ENCODE measurements at regions not wholly inside any gene's neighbourhood (a gene's known extent, or its start where the extent isn't known, plus 50 kb on each side); places are given as distances from the start of the nearest gene placed in this dataset.
A peak's percentile ranks its signal among the peaks of the same experiment; 100 is the strongest.
"Not testable (repeated sequence)": the region's sequence is repeated elsewhere in the genome, so short reads cannot be mapped to it uniquely, and the experiment has no call there.

- Histone ChIP-seq H3K9me3 (no peaks in the 10 kb centered on the region), H4K20me1 (no peaks in the 10 kb centered on the region), H3K27me3 (no peaks in the 10 kb centered on the region), H3K4me2 (no peak overlapping the region), H3K4me1 (0 out of 2 replicates have a peak, but pooled peaks cover under 1% of the 10 kb centered on the region), H3K9ac (no peak overlapping the region), H3K27ac (no peak overlapping the region), H3K36me3 (no peaks in the 10 kb centered on the region), H3K4me3 (no peak overlapping the region)
- TF ChIP-seq Cebpa-rat (IDR thresholded peaks at IDR 0.05), result no peak
Observed at GRCh38 chr2:95707837-95708236, 116.0 kb downstream of the TRIM43 start.

GRCh38 chr2:95709831-95710230 lies 118.0 kb downstream of the TRIM43 start:
- Histone ChIP-seq H3K4me3 (no peak overlapping the region), H3K4me1 (peaks cover 14% of the 10 kb centered on the region), H3K4me2 (no peak overlapping the region), H3K27me3 (no peaks in the 10 kb centered on the region), H4K20me1 (no peaks in the 10 kb centered on the region), H3K9ac (no peak overlapping the region), H3K9me3 (no peaks in the 10 kb centered on the region), H3K36me3 (no peaks in the 10 kb centered on the region), H3K27ac (no peak overlapping the region)
- no peak for TF ChIP-seq Cebpa-rat (IDR thresholded peaks at IDR 0.05)

GRCh38 chr2:95713470-95714177 lies 121.8 kb downstream of the TRIM43 start:
- not testable (repeated sequence) for H3K36me3 ChIP-seq, H3K9ac ChIP-seq, H3K27me3 ChIP-seq, H3K4me3 ChIP-seq, H3K9me3 ChIP-seq, H3K27ac ChIP-seq, H4K20me1 ChIP-seq
- peak overlapping the region; percentile 34 for H3K4me2 ChIP-seq
- H3K4me1 ChIP-seq, result peaks cover 14% of the 10 kb centered on the region

GRCh38 chr2:95714398-95714797 lies 122.6 kb downstream of the TRIM43 start:
- H3K4me2 ChIP-seq, H3K27ac ChIP-seq, H3K27me3 ChIP-seq, H3K4me3 ChIP-seq, H3K9me3 ChIP-seq, H3K9ac ChIP-seq, H3K36me3 ChIP-seq, H4K20me1 ChIP-seq: not testable (repeated sequence)
- peaks cover 14% of the 10 kb centered on the region for H3K4me1 ChIP-seq

GRCh38 chr2:95719473-95720060 lies 127.8 kb downstream of the TRIM43 start:
- no peaks in the 10 kb centered on the region for H3K4me1 ChIP-seq
- H4K20me1 ChIP-seq, result no peaks in the 10 kb centered on the region
- H3K9me3 ChIP-seq, result no peaks in the 10 kb centered on the region

GRCh38 chr2:95721726-95722125 lies 129.9 kb downstream of the TRIM43 start:
- H3K4me1 ChIP-seq, result no peaks in the 10 kb centered on the region
- no peak overlapping the region for H3K27ac ChIP-seq
- H3K4me3 ChIP-seq, result no peak overlapping the region
- H3K9me3 ChIP-seq, result no peaks in the 10 kb centered on the region
- H3K36me3 ChIP-seq, result no peaks in the 10 kb centered on the region
- H3K27me3 ChIP-seq, result no peaks in the 10 kb centered on the region
- no peak for TF ChIP-seq Cebpa-rat (IDR thresholded peaks at IDR 0.05)
- H4K20me1 ChIP-seq, result no peaks in the 10 kb centered on the region
- H3K9ac ChIP-seq, result no peak overlapping the region
- H3K4me2 ChIP-seq, result no peak overlapping the region

More at GRCh38 chr2:95719473-95720060, 127.8 kb downstream of the TRIM43 start:
- no peak overlapping the region for H3K4me3 ChIP-seq
- H3K36me3 ChIP-seq, result no peaks in the 10 kb centered on the region
- H3K4me2 ChIP-seq, result no peak overlapping the region
- H3K27me3 ChIP-seq, result no peaks in the 10 kb centered on the region
- H3K27ac ChIP-seq, result no peak overlapping the region
- no peak overlapping the region for H3K9ac ChIP-seq
- no peak for TF ChIP-seq Cebpa-rat (IDR thresholded peaks at IDR 0.05)

- Histone ChIP-seq H3K9ac (no peak overlapping the region), H3K4me3 (no peak overlapping the region), H4K20me1 (no peaks in the 10 kb centered on the region), H3K27ac (no peak overlapping the region), H3K27me3 (no peaks in the 10 kb centered on the region), H3K4me1 (no peaks in the 10 kb centered on the region), H3K9me3 (no peaks in the 10 kb centered on the region), H3K4me2 (no peak overlapping the region), H3K36me3 (no peaks in the 10 kb centered on the region)
- TF ChIP-seq Cebpa-rat (IDR thresholded peaks at IDR 0.05), result no peak
Observed at GRCh38 chr2:95722131-95722697, 130.4 kb downstream of the TRIM43 start.

- not testable (repeated sequence) for H3K9me3 ChIP-seq, H3K36me3 ChIP-seq, H3K27ac ChIP-seq, H3K9ac ChIP-seq, H3K27me3 ChIP-seq, H4K20me1 ChIP-seq, H3K4me3 ChIP-seq, H3K4me1 ChIP-seq, H3K4me2 ChIP-seq
Observed at GRCh38 chr2:95723627-95724210, 131.9 kb downstream of the TRIM43 start.

GRCh38 chr2:95725191-95725590 lies 133.4 kb downstream of the TRIM43 start:
- not testable (repeated sequence) for H3K4me1 ChIP-seq, H3K4me2 ChIP-seq, H3K27ac ChIP-seq, H3K9me3 ChIP-seq, H3K36me3 ChIP-seq, H4K20me1 ChIP-seq, H3K27me3 ChIP-seq, H3K9ac ChIP-seq, H3K4me3 ChIP-seq

GRCh38 chr2:95725677-95726076 lies 133.9 kb downstream of the TRIM43 start:
- not testable (repeated sequence) for H4K20me1 ChIP-seq, H3K4me1 ChIP-seq, H3K27ac ChIP-seq, H3K36me3 ChIP-seq, H3K4me2 ChIP-seq, H3K4me3 ChIP-seq, H3K9me3 ChIP-seq, H3K27me3 ChIP-seq, H3K9ac ChIP-seq

GRCh38 chr2:95727420-95727819 lies 135.6 kb downstream of the TRIM43 start:
- not testable (repeated sequence) for H3K4me1 ChIP-seq, H3K27ac ChIP-seq, H4K20me1 ChIP-seq, H3K9me3 ChIP-seq, H3K9ac ChIP-seq, H3K27me3 ChIP-seq, H3K4me3 ChIP-seq, H3K36me3 ChIP-seq, H3K4me2 ChIP-seq
